ENCODE measurements at regions not wholly inside any gene's neighbourhood (a gene's known extent, or its start where the extent isn't known, plus 50 kb on each side); places are given as distances from the start of the nearest gene placed in this dataset.

DNA sequence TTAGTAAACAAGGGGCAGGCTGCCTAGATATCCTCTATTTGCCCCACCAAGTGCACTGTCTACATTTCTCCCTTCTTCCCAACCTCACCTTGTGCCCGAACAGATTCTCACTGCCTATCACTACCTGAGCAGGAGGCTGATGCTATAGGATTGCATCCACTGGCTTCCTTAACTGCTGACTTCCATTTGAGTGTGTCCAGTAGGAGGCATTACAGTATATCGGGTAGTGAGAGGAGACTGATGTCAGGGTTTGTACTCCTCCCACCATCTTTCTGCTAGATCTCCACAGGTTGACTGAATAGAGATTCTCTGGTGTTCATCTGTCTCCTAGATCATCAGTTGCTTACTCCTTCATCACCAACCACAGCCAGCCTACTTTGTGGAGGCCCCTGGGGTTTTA lies 796.3 kb downstream of the LRRIQ3 start:
- Mint-ChIP-seq H3K36me3 (no peaks in the 10 kb centered on the region), H3K4me3 (no peak overlapping the region)

DNA sequence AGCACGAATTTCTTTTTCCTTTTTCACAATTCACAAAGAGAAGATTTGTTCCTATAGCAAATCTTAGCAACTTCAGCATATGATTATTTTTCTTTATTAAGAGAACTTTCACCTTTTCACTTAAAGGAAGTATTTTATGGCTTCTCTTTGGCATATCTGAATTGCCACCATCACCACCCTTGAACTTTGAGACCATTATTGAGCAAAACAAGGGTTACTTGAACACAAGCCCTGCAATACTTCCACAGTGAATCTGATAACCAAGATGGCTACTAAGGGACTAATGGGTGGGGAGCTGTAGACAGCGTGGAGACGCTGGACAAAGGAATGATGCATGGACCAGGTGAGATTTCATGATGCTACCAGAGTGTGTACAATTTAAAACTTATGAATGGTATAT lies 815.0 kb downstream of the LRRIQ3 start:
- no peak overlapping the region for H3K4me3 Mint-ChIP-seq
- ATAC-seq (ENCODE audit: low read depth in 2 of 2) (no peak), DNase-seq (no peak)
- Histone ChIP-seq H3K4me3 (ENCODE audit: low read depth, low read length) (no peak overlapping the region), H3K4me1 (ENCODE audit: control insufficient read depth, insufficient read depth, low read length, poor library complexity, severe bottlenecking) (no peaks in the 10 kb centered on the region), H3K9me3 (ENCODE audit: control insufficient read depth in 2 of 2, low read length in 2 of 2) (peaks cover 0 to 15% of the 10 kb centered on the region in 2 experiments), H3K36me3 (ENCODE audit: control insufficient read depth, insufficient read depth, low read length) (no peaks in the 10 kb centered on the region), H3K27me3 (ENCODE audit: control insufficient read depth, insufficient read depth, low read length) (no peaks in the 10 kb centered on the region), H3K27ac (ENCODE audit: insufficient read depth, low read length, poor library complexity, severe bottlenecking) (no peak overlapping the region)
- H3K4me1 Mint-ChIP-seq: no peaks in the 10 kb centered on the region
- no peaks in the 10 kb centered on the region for H3K27me3 Mint-ChIP-seq
- peaks cover 0 to 15% (median 6%) of the 10 kb centered on the region in 7 donors for H3K9me3 Mint-ChIP-seq
- no peak overlapping the region for H3K27ac Mint-ChIP-seq
- H3K36me3 Mint-ChIP-seq: no peaks in the 10 kb centered on the region

More for the DNA sequence above, 796.3 kb downstream of the LRRIQ3 start:
- ATAC-seq (ENCODE audit: low read depth in 2 of 2) (no peak), DNase-seq (no peak)
- Mint-ChIP-seq H3K9me3 (peaks cover 0 to 13% (median 5%) of the 10 kb centered on the region in 7 donors), H3K27me3 (no peaks in the 10 kb centered on the region), H3K27ac (no peak overlapping the region), H3K4me1 (no peaks in the 10 kb centered on the region)
- no peaks in the 10 kb centered on the region for H3K4me1 ChIP-seq (ENCODE audit: control insufficient read depth, insufficient read depth, low read length, poor library complexity, severe bottlenecking)
- H3K4me3 ChIP-seq (ENCODE audit: low read depth, low read length): no peak overlapping the region
- H3K27ac ChIP-seq (ENCODE audit: insufficient read depth, low read length, poor library complexity, severe bottlenecking): no peak overlapping the region
- H3K9me3 ChIP-seq (ENCODE audit: control insufficient read depth in 2 of 2, low read length in 2 of 2): no peaks in the 10 kb centered on the region
- no peaks in the 10 kb centered on the region for H3K36me3 ChIP-seq (ENCODE audit: control insufficient read depth, insufficient read depth, low read length)
- H3K27me3 ChIP-seq (ENCODE audit: control insufficient read depth, insufficient read depth, low read length): no peaks in the 10 kb centered on the region

DNA sequence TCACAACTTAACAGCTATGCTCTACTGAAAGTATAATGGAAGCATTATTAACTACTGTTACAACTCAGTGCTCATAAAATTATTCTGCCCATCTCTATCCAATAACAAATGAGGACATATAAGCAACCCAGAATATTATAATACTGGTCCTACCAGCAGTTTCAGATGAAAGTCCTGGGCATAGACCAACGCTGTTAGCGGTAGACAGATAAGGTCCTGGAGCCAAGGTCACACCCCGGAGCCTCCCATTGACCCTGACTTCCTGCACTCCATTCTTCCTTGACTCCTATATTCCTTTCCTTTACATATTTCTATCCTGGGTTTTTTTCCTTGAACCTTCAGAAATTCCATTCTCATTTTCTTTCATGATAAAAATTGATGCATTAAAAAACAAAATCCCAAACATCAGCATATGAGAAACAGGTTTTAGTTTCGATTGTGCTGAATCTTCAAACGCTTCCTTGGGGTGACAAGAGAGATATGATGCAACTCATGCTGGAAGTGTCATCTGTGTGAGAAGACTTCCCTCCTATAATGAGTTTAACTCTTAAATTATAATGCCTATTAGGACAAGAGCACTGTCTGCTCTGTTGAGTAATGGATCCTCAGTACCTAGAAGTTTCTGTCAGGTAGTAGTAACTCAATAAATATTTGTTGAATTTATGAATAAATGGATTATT lies 831.1 kb downstream of the LRRIQ3 start:
- Histone ChIP-seq H3K4me3 (ENCODE audit: low read depth, low read length) (no peak overlapping the region), H3K9me3 (ENCODE audit: control insufficient read depth in 2 of 2, low read length in 2 of 2) (no peaks in the 10 kb centered on the region), H3K27ac (ENCODE audit: insufficient read depth, low read length, poor library complexity, severe bottlenecking) (no peak overlapping the region), H3K36me3 (ENCODE audit: control insufficient read depth, insufficient read depth, low read length) (no peaks in the 10 kb centered on the region), H3K27me3 (ENCODE audit: control insufficient read depth, insufficient read depth, low read length) (no peaks in the 10 kb centered on the region), H3K4me1 (ENCODE audit: control insufficient read depth, insufficient read depth, low read length, poor library complexity, severe bottlenecking) (no peaks in the 10 kb centered on the region)
- Mint-ChIP-seq H3K36me3 (no peaks in the 10 kb centered on the region), H3K9me3 (peaks cover 0 to 8% (median 4%) of the 10 kb centered on the region in 7 donors), H3K4me3 (no peak overlapping the region), H3K4me1 (no peaks in the 10 kb centered on the region), H3K27ac (no peak overlapping the region), H3K27me3 (no peaks in the 10 kb centered on the region)
- ATAC-seq (ENCODE audit: low read depth in 2 of 2) (no peak), DNase-seq (no peak)

DNA sequence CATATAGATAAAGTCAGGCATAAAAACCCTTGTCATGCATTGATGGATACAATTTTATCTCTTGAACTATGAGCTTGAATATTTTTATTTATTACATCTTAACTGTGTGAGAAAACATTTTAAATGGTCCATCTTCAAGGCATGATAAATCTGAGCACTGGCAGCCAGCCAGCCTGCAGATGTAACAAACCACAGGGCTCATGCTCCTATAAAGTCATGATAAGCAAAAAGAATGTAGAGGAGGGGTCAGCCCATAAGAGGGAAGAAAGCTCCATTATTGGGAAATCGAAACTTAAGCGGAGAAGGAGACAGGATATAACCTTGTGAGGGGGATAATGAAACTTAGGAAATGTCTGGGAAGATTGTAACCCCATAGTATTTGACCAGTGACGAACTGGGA lies 839.0 kb downstream of the LRRIQ3 start:
- Mint-ChIP-seq H3K36me3 (no peaks in the 10 kb centered on the region), H3K27me3 (no peaks in the 10 kb centered on the region), H3K9me3 (peaks cover 2 to 9% (median 5%) of the 10 kb centered on the region in 7 donors), H3K4me1 (no peaks in the 10 kb centered on the region), H3K27ac (no peak overlapping the region), H3K4me3 (no peak overlapping the region)
- Histone ChIP-seq H3K27me3 (ENCODE audit: control insufficient read depth, insufficient read depth, low read length) (no peaks in the 10 kb centered on the region), H3K4me3 (ENCODE audit: low read depth, low read length) (no peak overlapping the region), H3K9me3 (ENCODE audit: control insufficient read depth in 2 of 2, low read length in 2 of 2) (no peaks in the 10 kb centered on the region), H3K4me1 (ENCODE audit: control insufficient read depth, insufficient read depth, low read length, poor library complexity, severe bottlenecking) (no peaks in the 10 kb centered on the region), H3K36me3 (ENCODE audit: control insufficient read depth, insufficient read depth, low read length) (no peaks in the 10 kb centered on the region), H3K27ac (ENCODE audit: insufficient read depth, low read length, poor library complexity, severe bottlenecking) (no peak overlapping the region)
- DNase-seq: no peak
- no peak for ATAC-seq (ENCODE audit: low read depth in 2 of 2)

DNA sequence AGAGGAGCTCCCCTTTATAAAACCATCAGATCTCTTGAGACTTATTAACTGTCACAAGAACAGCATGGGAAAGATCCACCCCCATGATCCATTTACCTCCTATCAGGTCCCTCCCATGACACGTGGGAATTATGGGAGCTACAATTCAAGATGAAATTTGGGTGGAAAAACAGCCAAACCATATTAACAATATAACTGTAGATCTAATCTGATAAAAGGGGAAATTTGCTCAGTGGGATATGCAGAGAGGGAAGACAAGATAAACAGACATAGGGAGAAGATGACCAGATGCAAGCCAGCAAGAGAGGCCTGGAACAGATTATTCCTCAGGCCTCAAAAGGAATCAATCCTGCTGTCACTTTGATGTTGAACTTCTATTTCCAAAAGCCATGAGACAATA lies 841.5 kb downstream of the LRRIQ3 start:
- no peaks in the 10 kb centered on the region for H3K4me1 ChIP-seq (ENCODE audit: control insufficient read depth, insufficient read depth, low read length, poor library complexity, severe bottlenecking)
- Mint-ChIP-seq H3K27ac (no peak overlapping the region), H3K9me3 (peaks cover 2 to 11% (median 7%) of the 10 kb centered on the region in 7 donors), H3K36me3 (no peaks in the 10 kb centered on the region), H3K4me3 (peak overlapping the region in 1 of 4 donors; percentile 2), H3K27me3 (no peaks in the 10 kb centered on the region), H3K4me1 (no peaks in the 10 kb centered on the region)
- no peak for DNase-seq
- H3K4me3 ChIP-seq (ENCODE audit: low read depth, low read length): no peak overlapping the region
- no peaks in the 10 kb centered on the region for H3K27me3 ChIP-seq (ENCODE audit: control insufficient read depth, insufficient read depth, low read length)
- ATAC-seq (ENCODE audit: low read depth in 2 of 2): no peak
- no peaks in the 10 kb centered on the region for H3K36me3 ChIP-seq (ENCODE audit: control insufficient read depth, insufficient read depth, low read length)
- no peaks in the 10 kb centered on the region for H3K9me3 ChIP-seq (ENCODE audit: control insufficient read depth in 2 of 2, low read length in 2 of 2)
- H3K27ac ChIP-seq (ENCODE audit: insufficient read depth, low read length, poor library complexity, severe bottlenecking): no peak overlapping the region

DNA sequence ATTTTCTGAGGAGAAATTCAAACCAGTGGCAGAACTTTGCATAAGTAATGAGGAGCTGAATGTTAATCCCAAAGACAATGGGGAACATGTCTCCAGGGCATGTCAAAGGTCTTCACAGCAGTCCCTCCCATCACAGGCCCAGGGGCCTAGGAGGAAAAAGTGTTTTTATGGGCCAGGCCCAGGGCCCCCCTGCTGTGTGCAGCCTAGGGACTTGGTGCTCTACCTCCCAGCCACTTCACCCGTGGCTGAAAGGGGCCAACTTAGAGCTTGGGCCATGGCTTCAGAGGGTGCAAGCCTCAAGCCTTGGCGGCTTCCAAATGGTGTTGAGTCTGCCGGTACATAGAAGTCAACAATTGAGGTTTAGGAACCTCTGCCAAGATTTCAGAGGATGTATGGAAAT lies 854.0 kb downstream of the LRRIQ3 start:
- Histone ChIP-seq H3K27ac (ENCODE audit: insufficient read depth, low read length, poor library complexity, severe bottlenecking) (no peak overlapping the region), H3K27me3 (ENCODE audit: control insufficient read depth, insufficient read depth, low read length) (no peaks in the 10 kb centered on the region), H3K9me3 (ENCODE audit: control insufficient read depth in 2 of 2, low read length in 2 of 2) (no peaks in the 10 kb centered on the region), H3K36me3 (ENCODE audit: control insufficient read depth, insufficient read depth, low read length) (no peaks in the 10 kb centered on the region), H3K4me1 (ENCODE audit: control insufficient read depth, insufficient read depth, low read length, poor library complexity, severe bottlenecking) (no peaks in the 10 kb centered on the region), H3K4me3 (ENCODE audit: low read depth, low read length) (no peak overlapping the region)
- Mint-ChIP-seq H3K4me1 (no peaks in the 10 kb centered on the region), H3K4me3 (no peak overlapping the region), H3K27me3 (no peaks in the 10 kb centered on the region), H3K36me3 (no peaks in the 10 kb centered on the region), H3K27ac (no peak overlapping the region), H3K9me3 (peaks cover 2 to 12% (median 7%) of the 10 kb centered on the region in 7 donors)
- ATAC-seq (ENCODE audit: low read depth in 2 of 2) (no peak), DNase-seq (no peak)

DNA sequence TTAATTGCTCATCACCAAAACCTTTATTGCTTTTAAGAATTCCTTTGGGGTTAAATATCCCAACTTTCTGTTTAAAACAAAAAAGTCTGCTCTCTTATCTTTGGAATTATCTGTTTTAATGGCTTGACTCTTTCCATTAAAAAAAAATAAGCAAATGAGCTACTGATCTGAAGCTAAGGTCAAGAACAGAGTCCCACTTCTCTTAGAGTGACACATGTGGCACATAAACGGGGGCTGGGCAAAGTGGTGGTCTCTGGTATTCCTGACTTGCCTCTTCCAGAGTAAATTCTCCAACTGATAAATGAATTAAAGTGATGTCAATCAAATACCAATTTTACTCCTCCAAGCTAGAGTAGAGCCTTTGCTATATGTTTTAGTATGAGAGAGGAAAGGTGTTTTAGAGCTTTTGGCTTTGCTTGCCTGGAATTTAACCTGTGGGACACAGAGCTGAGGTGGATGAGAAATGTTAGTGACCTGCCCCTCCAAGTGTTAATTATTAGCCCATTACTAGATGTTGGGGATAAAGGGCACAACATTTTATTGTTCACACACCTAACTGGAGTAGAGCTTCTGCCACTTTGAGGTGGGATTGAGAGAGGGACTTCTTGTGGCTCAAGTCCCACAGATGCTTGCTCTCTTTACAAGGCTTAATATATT lies 864.0 kb downstream of the LRRIQ3 start:
- no peaks in the 10 kb centered on the region for H3K4me1 Mint-ChIP-seq
- Histone ChIP-seq H3K27ac (ENCODE audit: insufficient read depth, low read length, poor library complexity, severe bottlenecking) (no peak overlapping the region), H3K36me3 (ENCODE audit: control insufficient read depth, insufficient read depth, low read length) (no peaks in the 10 kb centered on the region), H3K4me3 (ENCODE audit: low read depth, low read length) (no peak overlapping the region), H3K9me3 (ENCODE audit: control insufficient read depth in 2 of 2, low read length in 2 of 2) (peaks cover 2 to 11% of the 10 kb centered on the region in 2 experiments), H3K27me3 (ENCODE audit: control insufficient read depth, insufficient read depth, low read length) (no peaks in the 10 kb centered on the region), H3K4me1 (ENCODE audit: control insufficient read depth, insufficient read depth, low read length, poor library complexity, severe bottlenecking) (no peaks in the 10 kb centered on the region)
- no peak for DNase-seq
- H3K36me3 Mint-ChIP-seq: no peaks in the 10 kb centered on the region
- H3K9me3 Mint-ChIP-seq: peaks cover 0 to 19% (median 6%) of the 10 kb centered on the region in 7 donors
- no peak overlapping the region for H3K4me3 Mint-ChIP-seq
- no peaks in the 10 kb centered on the region for H3K27me3 Mint-ChIP-seq
- ATAC-seq (ENCODE audit: low read depth in 2 of 2): no peak
- H3K27ac Mint-ChIP-seq: no peak overlapping the region

DNA sequence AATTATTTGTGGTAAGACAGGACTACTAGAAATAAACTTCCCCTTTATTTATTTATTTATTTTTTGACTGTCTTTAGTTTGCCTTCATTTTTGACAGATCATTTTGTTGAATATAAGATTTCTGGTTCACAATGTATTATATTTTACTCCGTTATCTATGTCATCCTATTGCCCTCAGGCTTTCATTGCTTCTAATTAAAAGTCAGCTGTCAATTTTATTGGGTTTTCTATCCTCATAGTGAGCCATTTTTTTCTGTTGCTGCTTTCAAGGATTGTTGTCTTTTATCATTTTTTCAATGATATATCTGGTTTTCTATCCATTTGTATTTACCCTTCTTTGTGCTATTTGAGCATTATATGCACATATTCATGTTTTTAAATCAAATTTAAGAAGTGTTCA lies 866.2 kb downstream of the LRRIQ3 start:
- Mint-ChIP-seq H3K27ac (no peak overlapping the region), H3K9me3 (peaks cover 0 to 25% (median 4%) of the 10 kb centered on the region in 7 donors), H3K4me1 (no peaks in the 10 kb centered on the region), H3K4me3 (no peak overlapping the region), H3K27me3 (no peaks in the 10 kb centered on the region), H3K36me3 (no peaks in the 10 kb centered on the region)
- DNase-seq: no peak
- ATAC-seq (ENCODE audit: low read depth in 2 of 2): no peak
- Histone ChIP-seq H3K4me3 (ENCODE audit: low read depth, low read length) (no peak overlapping the region), H3K9me3 (ENCODE audit: control insufficient read depth in 2 of 2, low read length in 2 of 2) (peaks cover 2 to 20% of the 10 kb centered on the region in 2 experiments), H3K27me3 (ENCODE audit: control insufficient read depth, insufficient read depth, low read length) (no peaks in the 10 kb centered on the region), H3K4me1 (ENCODE audit: control insufficient read depth, insufficient read depth, low read length, poor library complexity, severe bottlenecking) (no peaks in the 10 kb centered on the region), H3K27ac (ENCODE audit: insufficient read depth, low read length, poor library complexity, severe bottlenecking) (no peak overlapping the region), H3K36me3 (ENCODE audit: control insufficient read depth, insufficient read depth, low read length) (no peaks in the 10 kb centered on the region)

Data from CD4-positive, CD25-positive, alpha-beta regulatory T cell (primary cell).